Coronary artery (tissue), 2 donors: ENCODE measurements at regions not wholly inside any gene's neighbourhood (a gene's known extent, or its start where the extent isn't known, plus 50 kb on each side); places are given as distances from the start of the nearest gene placed in this dataset.

Experiments
- DNase-seq: peaks from one replicate; pipeline ENCODE4 v3.0.0-alpha.2; 2017; ENCODE audit warnings: low spot score
- H3K27ac ChIP-seq, 2 donors: fragments of 200-600 bp; sonication (generic); one replicate each; pipeline ENCODE4 v1.5.1; 2016 to 2019
- H3K4me3 ChIP-seq: fragments of 200-600 bp; sonication (generic); 2 replicates; pipeline ENCODE4 v1.5.1; 2016; ENCODE audit warnings: mild to moderate bottlenecking, moderate library complexity
- TF ChIP-seq, protein P1 (sequence below): fragments of 200-600 bp; sonication (generic); IDR thresholded peaks from one replicate; pipeline ENCODE4 v1.5.1; 2019; ENCODE audit warnings: antibody characterized with exemption

DNA sequence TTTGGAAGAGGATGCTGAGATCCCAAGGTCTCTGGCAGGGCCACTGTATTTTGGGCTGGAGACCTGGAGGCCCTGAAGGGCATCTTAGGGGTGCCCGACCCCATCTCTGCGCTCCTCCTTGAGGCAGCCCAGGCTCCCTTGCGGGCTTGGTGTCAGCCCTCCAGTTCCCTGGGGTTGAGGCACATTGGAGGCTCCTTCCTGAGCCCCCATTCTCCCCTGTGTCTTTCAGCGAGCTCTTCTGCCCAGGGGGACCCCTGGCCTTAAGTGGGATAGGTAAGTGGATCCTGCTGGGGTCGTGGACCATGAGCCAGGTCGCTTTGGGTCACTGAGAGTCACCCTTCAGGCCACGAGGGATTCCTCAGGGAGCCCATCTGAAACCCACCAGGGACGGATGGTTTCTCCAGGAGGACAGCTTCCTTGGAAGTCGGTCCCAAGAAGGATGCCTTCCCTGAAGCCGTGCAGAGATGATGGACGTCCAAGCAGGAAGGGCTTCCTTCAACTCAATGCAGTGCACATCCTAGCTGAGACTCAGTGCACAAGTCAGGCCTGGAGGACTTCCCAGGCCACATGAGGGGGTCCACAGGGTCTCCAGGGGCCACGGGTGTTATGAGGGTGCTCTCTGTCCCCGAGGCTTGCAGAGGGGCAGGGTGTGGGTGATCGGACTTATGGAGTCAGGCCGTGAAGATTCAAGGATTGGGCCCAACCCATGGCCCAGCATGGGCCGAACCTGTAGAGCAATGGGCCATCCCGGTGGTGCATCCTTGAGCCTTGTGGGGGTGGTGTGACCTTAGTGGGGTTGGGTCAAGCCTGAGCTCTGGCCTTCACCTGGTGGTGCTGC lies 224.3 kb downstream of the SNRPN start:
- DNase-seq: no peak
- Histone ChIP-seq H3K4me3 (no peak overlapping the region), H3K27ac (no peak overlapping the region)
- TF ChIP-seq, protein P1, sequence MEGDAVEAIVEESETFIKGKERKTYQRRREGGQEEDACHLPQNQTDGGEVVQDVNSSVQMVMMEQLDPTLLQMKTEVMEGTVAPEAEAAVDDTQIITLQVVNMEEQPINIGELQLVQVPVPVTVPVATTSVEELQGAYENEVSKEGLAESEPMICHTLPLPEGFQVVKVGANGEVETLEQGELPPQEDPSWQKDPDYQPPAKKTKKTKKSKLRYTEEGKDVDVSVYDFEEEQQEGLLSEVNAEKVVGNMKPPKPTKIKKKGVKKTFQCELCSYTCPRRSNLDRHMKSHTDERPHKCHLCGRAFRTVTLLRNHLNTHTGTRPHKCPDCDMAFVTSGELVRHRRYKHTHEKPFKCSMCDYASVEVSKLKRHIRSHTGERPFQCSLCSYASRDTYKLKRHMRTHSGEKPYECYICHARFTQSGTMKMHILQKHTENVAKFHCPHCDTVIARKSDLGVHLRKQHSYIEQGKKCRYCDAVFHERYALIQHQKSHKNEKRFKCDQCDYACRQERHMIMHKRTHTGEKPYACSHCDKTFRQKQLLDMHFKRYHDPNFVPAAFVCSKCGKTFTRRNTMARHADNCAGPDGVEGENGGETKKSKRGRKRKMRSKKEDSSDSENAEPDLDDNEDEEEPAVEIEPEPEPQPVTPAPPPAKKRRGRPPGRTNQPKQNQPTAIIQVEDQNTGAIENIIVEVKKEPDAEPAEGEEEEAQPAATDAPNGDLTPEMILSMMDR: no peak

DNA sequence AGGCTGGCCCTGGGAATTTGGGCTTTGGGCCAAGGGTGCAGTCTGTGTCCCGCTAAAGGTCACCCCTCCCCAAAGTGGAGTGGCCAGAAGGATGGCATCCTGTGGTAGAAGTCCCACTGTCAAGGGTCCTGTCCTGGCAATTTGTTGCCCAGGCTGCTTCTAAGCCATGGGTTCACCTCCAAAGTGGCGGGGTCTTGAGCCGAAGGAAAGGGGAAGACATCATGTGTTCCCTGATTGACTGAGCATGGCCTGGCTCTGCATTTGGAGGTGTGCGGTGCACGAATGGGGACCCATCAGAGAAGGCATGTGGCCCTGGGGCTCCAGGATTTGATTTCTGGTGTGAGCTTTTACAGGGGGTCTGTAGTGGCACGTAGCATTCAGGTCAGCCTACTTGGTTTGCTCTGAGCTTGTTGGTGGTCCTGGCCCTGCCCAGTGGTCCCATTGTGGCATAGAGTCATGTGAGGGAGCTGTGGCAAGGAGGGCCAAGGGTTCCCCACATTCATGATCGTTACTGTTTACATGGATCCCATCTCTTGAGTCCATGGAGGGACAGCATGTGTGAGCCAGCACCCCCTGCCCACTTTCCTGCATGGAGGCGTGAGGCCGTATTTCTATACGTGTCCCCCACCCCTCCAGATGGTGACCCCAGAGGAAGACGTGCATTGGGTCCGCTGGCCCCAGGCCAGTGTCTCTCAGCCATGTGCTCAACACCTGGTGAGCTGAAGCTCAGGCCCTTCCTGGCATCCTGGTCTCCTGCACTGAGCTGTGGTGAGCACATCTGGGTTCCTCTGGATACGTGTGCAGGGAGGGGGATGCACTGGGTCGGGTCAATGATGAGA lies 225.1 kb downstream of the SNRPN start:
- H3K27ac ChIP-seq: no peak overlapping the region
- no peak for DNase-seq
- no peak overlapping the region for H3K4me3 ChIP-seq
- TF ChIP-seq, protein P1: no peak

DNA sequence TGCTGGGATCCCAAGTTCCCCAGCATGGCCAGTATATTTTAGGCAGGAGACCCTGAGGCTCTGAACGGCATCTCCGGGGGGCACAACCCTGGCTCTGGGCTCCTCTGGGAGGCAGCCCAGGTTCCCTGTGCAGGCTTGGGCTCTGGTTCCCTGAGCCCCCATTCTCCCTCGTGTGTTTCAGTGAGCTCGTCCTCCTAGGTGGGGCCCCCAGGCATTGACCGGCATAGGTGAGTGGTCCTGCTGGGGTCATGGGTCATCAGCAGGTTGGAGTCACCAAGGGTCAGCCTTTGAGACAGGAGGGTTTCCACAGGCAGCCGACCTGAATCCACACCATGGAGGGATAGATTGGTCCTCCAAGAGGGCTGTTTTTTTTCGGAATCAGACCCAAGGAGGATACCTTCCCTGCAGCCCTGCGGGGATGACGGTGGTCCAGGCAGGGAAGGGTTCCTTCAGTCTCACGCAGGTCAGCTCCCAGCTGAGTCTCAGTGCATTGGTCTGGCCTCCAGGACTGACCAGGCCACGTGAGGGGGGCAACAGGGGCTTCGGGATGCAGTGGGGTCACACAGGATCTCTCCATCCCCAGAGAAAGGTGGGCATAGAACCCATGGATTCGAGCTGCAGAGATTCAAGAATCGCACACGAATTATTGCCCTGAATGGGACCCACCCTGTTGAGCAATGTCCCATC lies 226.0 kb downstream of the SNRPN start:
- no peak overlapping the region for H3K4me3 ChIP-seq
- no peak overlapping the region for H3K27ac ChIP-seq
- TF ChIP-seq, protein P1: no peak
- DNase-seq: no peak

DNA sequence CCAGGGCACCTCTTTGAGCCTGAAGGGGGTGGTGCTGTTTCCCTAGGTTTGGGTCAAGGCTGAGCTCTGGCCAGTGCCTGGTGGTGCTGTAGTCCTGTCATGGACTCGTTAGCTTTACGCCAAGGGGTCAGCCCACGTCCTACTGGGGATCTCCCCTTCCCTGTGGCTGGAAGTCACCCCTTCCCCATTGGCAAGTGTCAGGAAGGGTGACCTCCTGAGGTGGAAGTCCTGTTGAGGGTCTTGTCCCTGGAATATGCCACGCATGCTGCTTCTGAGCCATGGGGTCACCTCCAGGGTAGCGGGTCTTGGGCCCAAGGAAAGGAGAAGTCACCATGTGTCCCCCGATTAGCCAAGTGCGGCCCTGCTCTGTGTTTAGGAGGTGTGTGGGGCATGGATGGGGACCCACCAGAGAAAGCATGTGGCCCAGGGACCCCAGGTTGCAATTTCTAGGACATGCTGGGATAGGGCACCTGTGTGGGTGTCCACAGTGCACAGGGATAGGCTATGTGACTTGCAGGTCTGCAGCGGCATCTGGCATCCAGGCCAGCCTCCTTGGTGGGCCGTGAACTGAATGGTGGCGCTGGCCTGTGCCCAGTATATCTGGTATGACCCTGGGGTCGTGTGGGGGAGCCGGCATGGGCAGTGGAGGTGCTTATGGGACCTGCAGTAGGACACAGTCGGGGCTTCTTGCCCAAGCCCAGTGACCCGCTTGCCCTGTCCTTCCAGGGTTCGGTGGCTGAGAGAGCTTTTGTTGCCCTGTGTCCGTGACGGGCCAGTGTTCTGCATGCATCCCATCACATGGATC lies 226.7 kb downstream of the SNRPN start:
- H3K4me3 ChIP-seq: no peak overlapping the region

DNA sequence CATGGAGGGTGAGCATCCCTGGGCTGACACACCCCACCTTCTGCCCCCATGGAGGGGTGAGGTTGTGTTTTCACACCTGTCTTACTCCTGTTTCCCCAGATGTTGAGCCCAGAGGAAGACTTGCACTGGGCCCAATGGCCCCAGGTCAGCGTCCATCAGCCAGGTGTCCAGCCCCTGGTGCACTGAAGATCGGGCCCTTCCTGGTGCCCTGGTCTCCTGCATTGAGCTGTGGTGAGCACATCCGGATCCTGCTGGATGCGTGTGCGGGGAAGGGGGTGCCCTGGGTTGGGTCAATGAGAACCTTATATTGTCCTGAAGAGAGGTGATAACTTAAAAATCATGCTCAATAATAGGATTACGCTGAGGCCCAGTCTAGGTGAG lies 227.3 kb downstream of the SNRPN start:
- no peak overlapping the region for H3K27ac ChIP-seq
- no peak overlapping the region for H3K4me3 ChIP-seq
- DNase-seq: no peak
- TF ChIP-seq, protein P1: no peak

More for the DNA sequence above, 226.7 kb downstream of the SNRPN start:
- peak; percentile 58 for DNase-seq
- TF ChIP-seq, protein P1: no peak
- H3K27ac ChIP-seq: no peak overlapping the region

DNA sequence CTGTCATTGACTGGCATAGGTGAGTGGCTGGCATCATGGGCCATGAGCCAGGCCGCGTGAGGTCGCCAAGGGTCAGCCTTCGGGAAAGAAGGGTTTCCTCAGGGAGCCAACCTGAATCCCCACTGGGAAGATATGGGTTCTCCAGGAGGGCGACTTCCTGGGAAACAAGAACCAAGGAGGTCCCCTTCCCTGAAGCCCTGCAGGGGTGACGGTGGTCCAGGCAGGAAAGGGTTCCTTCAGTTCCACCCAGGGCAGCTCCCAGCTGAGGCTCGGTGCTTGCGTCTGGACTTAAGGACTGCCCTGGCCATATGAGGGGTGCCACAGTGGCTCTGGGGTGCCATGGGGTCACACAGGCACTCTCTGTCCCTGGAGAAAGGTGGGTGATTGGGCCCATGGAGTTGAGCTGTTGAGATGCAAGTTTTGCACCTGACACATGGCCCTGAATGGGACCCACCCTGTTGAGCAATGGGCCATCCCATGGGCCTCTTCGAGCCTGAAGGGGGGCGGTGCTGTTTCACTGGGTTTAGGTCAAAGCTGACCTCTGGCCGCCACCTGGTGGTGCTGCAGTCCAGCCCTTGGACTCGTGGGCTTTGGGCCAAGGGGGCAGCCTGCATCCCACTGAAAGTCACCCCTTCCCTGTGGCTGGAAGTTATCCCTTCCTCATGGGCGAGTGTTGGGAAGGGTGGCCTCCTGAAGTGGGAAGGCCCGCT lies 228.1 kb downstream of the SNRPN start:
- Histone ChIP-seq H3K4me3 (no peak overlapping the region), H3K27ac (no peak overlapping the region)
- DNase-seq: no peak
- TF ChIP-seq, protein P1: no peak
